Muscle layer of duodenum (tissue), 2 donors: ENCODE measurements at regions not wholly inside any gene's neighbourhood (a gene's known extent, or its start where the extent isn't known, plus 50 kb on each side); places are given as distances from the start of the nearest gene placed in this dataset.

Experiments used
- H3K27ac ChIP-seq: one replicate; pipeline ENCODE4 v1.7.0; 2013; ENCODE audit warnings: mild to moderate bottlenecking, low read length
- H3K27me3 ChIP-seq: one replicate; pipeline ENCODE4 v1.7.0; 2013; ENCODE audit warnings: low read depth, mild to moderate bottlenecking, control low read depth, low read length
- H3K36me3 ChIP-seq, 2 donors: one replicate each; pipeline ENCODE4 v1.7.0; 2013; ENCODE audit warnings: low read length in 2 of 2, control low read depth in 1 of 2, mild to moderate bottlenecking in 1 of 2; ENCODE audit not compliant: insufficient read depth in 2 of 2, control insufficient read depth in 1 of 2
- H3K4me1 ChIP-seq, 2 donors: one replicate each; pipeline ENCODE4 v1.7.0; 2013; ENCODE audit warnings: low read length in 2 of 2, mild to moderate bottlenecking in 2 of 2, control low read depth in 1 of 2, moderate library complexity in 1 of 2; ENCODE audit not compliant: insufficient read depth in 2 of 2, control insufficient read depth in 1 of 2
- H3K4me3 ChIP-seq, 2 donors: one replicate each; pipeline ENCODE4 v1.7.0; 2013; ENCODE audit warnings: low read length in 2 of 2, low read depth in 1 of 2, mild to moderate bottlenecking in 1 of 2
- H3K9me3 ChIP-seq, 2 donors: one replicate each; pipeline ENCODE4 v1.7.0; 2013; ENCODE audit warnings: low read length in 2 of 2, control low read depth in 1 of 2, mild to moderate bottlenecking in 1 of 2; ENCODE audit not compliant: control insufficient read depth in 1 of 2
- donor health status: healthy.

DNA sequence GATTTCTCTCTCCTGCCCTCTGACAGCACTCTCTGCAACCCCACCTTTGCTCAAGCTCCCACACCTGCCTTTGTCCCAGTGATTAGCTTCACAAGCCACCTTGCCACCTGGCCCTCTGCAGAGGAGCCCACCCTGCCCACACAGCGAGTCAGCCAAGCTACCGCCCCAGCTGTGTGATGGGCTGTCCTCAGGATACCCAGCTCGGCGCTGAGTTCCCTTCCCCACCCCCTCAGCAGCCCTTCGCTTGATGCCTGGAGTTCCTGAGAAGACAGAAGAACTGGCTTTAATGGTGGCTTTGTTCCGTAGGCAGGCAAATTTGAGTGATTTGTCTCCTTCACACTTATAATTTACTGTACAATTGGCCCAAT is 266.4 kb downstream of the CBLN1 start:
- Histone ChIP-seq H3K4me1 (no peaks in the 10 kb centered on the region), H3K27ac (no peak overlapping the region), H3K27me3 (no peaks in the 10 kb centered on the region)

DNA sequence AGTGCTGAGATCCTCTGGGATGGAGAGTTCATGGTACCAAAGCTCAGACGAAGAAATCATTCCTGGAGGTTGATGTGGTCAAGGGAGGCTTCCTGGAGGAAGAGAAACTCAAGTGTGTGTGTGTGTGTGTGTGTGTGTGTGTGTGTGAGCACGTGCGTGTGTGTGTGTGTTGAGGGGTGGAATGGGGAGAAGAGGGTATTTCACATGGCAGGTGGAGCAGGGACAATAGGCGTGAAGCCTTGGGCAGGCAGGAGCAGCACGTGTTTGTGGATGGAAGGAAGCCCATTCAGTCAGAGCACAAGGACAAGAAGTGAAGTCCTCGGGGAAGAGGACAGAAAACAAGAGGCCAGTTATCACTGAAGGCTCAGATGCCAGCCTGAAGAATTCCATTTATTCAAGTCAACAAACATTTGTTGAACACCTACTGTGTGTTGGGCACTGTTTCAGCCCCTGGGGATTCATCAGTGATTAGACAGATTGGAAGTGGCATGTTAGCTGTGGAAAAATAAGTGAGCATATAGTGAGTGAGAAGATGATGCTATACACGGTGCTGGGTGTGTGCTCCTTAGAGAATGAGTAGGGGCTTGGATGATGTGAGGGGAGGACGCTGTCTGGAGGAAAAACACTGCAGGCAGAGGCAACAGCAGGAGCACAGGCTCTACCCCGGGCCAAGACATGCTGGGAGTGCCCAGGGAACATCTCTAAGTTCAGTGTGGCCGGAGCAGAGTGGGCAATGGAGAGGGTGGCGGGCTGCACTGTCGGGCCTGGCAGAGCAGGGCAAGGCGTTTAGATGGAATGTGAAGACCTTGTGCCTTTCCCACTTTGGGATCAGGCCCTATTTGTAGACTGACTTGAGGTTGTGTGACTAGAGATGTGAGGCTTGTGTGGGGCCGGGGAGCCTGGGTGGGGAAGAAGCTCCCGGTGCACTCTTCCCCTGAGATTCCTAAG is 267.1 kb downstream of the CBLN1 start:
- Histone ChIP-seq H3K27me3 (no peaks in the 10 kb centered on the region), H3K4me1 (no peaks in the 10 kb centered on the region), H3K36me3 (no peaks in the 10 kb centered on the region), H3K4me3 (no peak overlapping the region), H3K9me3 (no peaks in the 10 kb centered on the region), H3K27ac (no peak overlapping the region)

More for the DNA sequence above, 266.4 kb downstream of the CBLN1 start:
- Histone ChIP-seq H3K4me3 (no peak overlapping the region), H3K36me3 (no peaks in the 10 kb centered on the region), H3K9me3 (no peaks in the 10 kb centered on the region)

DNA sequence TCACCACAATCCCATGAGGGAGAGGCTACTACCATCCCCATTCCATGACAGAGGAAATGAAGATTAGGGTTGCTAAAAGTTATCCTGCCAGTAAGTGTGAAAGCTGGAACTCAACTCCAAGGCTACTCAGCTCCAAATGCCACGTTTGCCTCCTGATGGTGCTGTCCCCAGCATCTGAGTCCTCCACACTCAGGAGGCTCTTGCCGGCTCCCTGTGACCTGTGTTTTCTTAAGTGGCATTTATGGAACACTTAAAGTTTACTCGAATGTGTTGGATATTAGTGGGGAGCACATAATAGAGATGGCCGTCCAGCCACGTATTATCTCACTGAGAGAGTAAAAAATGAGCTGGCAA is 267.9 kb downstream of the CBLN1 start:
- no peak overlapping the region for H3K4me3 ChIP-seq
- H3K27ac ChIP-seq, result no peak overlapping the region
- H3K27me3 ChIP-seq, result no peaks in the 10 kb centered on the region
- H3K36me3 ChIP-seq, result no peaks in the 10 kb centered on the region
- H3K9me3 ChIP-seq, result no peaks in the 10 kb centered on the region
- no peaks in the 10 kb centered on the region for H3K4me1 ChIP-seq

DNA sequence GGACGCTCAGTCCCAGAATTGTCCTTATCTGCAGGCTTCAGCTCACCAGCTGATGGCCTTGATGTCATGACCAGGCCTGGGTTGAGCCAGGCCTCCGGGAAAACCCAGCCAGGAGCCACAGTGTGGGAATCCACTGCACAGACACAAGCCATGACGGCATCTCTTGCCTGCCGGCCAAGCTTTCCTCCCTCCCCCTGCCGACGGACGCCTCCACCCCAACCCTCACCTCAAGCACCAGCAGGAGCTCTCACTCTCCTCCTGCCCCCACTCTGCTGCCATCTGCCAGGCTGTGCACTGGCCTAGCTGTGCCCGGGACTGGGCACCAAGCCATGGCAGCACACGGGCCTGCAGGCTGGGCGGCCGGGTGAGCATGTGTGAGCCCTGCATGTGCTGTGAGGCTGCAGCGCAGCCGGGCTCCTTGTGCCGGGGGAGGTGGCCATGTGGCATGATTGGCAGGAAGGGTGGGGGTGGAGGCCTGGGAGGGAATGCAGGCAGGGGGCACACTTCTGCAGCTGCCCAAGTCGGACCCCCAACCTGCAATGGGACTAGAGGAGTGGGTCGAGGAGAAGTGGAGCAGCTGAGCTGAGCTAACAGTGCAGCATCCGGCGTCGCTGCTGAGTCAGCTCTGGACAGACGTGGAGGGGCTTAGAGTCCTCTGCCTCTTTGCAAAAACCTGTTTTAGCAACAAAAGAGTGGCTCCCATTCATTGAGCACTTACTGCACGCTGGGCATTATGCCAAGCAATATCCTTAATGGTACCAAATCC is 268.5 kb downstream of the CBLN1 start:
- no peaks in the 10 kb centered on the region for H3K36me3 ChIP-seq
- H3K27me3 ChIP-seq, result no peaks in the 10 kb centered on the region
- H3K4me3 ChIP-seq, result no peak overlapping the region
- H3K4me1 ChIP-seq, result no peaks in the 10 kb centered on the region
- H3K9me3 ChIP-seq, result no peaks in the 10 kb centered on the region
- no peak overlapping the region for H3K27ac ChIP-seq

DNA sequence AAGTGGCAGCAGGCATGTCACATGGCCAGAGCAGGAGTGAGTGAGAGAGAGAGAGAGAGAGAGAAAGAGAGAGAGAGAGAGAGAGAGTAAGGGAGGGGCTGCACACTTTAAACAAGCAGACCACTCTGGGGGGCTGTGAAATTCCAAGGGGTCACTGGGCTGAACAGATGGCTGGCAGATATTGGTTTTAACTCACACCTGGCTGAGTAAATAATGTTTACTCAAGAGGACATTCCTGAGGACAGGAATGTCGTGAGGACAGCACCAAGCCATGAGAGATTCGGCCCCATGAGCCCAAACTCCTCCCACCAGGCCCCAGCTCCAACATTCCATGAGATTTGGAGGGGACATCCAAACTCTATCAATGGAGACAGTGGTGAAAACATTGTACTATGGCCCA is 269.7 kb downstream of the CBLN1 start:
- no peaks in the 10 kb centered on the region for H3K9me3 ChIP-seq
- no peaks in the 10 kb centered on the region for H3K36me3 ChIP-seq
- H3K4me3 ChIP-seq, result no peak overlapping the region
- no peak overlapping the region for H3K27ac ChIP-seq
- H3K27me3 ChIP-seq, result no peaks in the 10 kb centered on the region
- no peaks in the 10 kb centered on the region for H3K4me1 ChIP-seq

DNA sequence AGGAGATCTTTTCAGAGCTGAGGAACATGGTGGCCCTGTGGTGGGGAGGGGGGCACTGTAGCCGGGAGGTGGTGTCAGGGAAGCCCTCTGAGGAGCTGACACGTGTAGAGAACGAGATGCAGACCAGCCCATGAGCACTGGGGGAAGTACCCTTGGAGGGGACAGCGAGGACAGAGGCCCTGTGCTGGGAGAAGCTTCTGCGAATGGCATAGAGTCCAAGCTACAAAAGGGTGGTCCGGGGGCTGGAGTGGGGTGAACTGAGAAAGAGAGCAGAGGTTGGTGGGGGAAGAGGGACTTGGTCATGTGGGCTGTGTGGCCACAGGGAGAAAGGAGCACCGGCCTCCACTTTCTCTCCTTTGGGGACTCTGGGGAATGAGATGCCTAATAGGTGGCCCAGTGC is 270.8 kb downstream of the CBLN1 start:
- Histone ChIP-seq H3K27ac (no peak overlapping the region), H3K27me3 (no peaks in the 10 kb centered on the region), H3K9me3 (no peaks in the 10 kb centered on the region), H3K4me1 (no peaks in the 10 kb centered on the region), H3K36me3 (no peaks in the 10 kb centered on the region), H3K4me3 (no peak overlapping the region)

DNA sequence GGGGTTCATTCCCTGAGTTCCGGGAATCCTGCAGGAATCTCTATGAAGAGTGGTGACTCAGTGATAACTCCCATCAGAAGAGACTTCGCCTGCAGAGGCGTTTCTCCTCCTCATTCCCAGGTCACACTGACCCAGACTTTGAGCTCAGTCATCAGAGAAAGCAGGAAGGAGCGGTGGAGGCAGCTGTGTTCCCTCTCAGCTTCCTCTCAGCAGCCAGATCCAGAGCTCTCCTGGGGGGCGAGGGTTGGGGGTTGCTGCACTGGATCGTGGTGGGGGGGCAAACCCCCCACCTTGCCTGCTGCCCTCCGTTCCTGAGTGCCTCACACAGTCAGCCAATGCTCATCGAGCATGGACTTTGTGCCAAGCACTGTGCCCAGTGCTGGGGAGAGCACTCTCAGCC is 271.2 kb downstream of the CBLN1 start:
- Histone ChIP-seq H3K9me3 (no peaks in the 10 kb centered on the region), H3K36me3 (no peaks in the 10 kb centered on the region), H3K4me1 (no peaks in the 10 kb centered on the region), H3K4me3 (no peak overlapping the region), H3K27me3 (no peaks in the 10 kb centered on the region), H3K27ac (no peak overlapping the region)

DNA sequence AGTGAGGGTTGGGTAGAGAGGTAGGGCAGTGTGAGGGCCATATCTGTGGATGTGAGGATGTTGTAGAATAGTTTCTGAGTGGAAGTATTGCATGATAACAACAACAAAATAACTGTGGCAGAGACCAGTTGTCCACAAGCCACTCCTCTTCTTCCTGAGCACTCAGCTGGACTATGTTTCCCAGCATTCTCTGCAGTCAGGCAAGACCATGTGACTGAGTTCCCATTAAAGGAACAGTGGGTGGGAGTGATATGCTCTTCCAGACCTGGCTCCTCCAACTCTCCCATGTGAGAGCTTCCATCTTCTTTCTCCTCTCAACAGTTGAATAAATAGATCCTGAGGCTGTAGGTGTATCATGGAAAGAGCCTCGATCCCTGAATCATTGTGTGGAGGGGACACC is 272.4 kb downstream of the CBLN1 start:
- Histone ChIP-seq H3K27ac (no peak overlapping the region), H3K4me3 (no peak overlapping the region), H3K9me3 (no peaks in the 10 kb centered on the region), H3K4me1 (no peaks in the 10 kb centered on the region), H3K36me3 (no peaks in the 10 kb centered on the region), H3K27me3 (no peaks in the 10 kb centered on the region)

DNA sequence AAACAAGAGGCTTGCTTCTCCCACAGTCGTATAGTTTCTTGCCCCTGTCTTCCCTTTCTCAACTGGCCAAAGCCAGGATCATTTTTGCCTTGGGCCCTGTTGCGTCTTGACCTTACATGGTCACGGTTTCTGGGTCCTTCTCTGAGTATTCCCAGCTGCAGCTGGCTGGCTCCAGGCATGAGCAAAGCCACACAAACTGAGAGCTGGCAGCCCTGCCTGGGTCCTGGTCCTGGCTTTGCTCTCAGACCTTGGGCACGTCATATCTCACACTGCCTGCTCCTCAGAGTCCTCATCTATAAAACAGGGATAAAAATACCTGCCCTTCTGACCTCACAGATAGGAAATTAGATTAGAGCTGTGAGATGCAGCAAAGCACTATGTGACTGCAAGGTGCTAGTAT is 277.6 kb downstream of the CBLN1 start:
- H3K9me3 ChIP-seq, result no peaks in the 10 kb centered on the region
- no peaks in the 10 kb centered on the region for H3K27me3 ChIP-seq
- no peaks in the 10 kb centered on the region for H3K4me1 ChIP-seq
- H3K4me3 ChIP-seq, result no peak overlapping the region
- H3K36me3 ChIP-seq, result no peaks in the 10 kb centered on the region
- H3K27ac ChIP-seq, result no peak overlapping the region

DNA sequence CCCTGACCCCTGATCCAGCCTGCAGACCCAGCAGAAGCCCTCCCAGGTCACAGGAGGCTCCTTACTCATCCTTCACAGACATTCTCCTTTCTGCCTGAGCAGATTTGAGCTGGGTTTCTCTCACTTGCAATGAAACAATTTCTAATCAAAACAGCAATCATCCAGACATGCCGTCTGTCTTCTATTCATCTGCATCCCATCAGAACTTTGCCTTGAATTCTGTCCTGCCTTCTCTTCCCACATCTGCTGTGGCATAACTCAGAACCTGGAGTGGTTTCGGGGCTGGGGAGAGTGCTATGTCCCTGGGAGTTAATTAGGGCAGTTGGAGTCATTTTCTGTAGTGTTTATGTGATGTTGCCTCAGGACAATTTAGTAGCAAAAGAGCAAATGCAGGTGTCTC is 278.6 kb downstream of the CBLN1 start:
- H3K9me3 ChIP-seq, result no peaks in the 10 kb centered on the region
- no peaks in the 10 kb centered on the region for H3K4me1 ChIP-seq
- no peaks in the 10 kb centered on the region for H3K36me3 ChIP-seq
- H3K27ac ChIP-seq, result no peak overlapping the region
- H3K4me3 ChIP-seq, result no peak overlapping the region
- H3K27me3 ChIP-seq, result no peaks in the 10 kb centered on the region

DNA sequence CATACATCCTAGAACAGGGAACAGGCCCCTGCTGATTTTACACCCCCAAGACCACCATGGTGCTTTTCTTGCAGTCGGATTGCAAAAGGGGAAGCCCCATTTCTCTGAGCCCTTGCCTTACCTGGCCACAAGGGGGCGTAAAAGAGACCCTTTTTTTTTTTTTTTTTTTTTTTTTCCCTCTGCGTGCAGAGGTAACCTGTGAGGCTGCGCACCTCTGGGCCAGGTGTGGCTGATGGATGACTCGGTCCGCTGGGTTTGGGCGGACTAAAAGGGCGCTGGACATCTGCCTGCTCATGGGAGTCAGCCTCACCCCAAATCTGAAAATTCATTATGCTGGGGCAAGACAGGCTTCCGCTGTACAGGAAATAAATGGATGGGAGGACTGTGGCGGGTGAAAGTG is 281.0 kb downstream of the CBLN1 start:
- no peak overlapping the region for H3K27ac ChIP-seq
- H3K4me1 ChIP-seq, result no peaks in the 10 kb centered on the region
- H3K9me3 ChIP-seq, result no peaks in the 10 kb centered on the region
- H3K36me3 ChIP-seq, result no peaks in the 10 kb centered on the region
- no peak overlapping the region for H3K4me3 ChIP-seq
- H3K27me3 ChIP-seq, result no peaks in the 10 kb centered on the region
